ENCODE measurements at regions not wholly inside any gene's neighbourhood (a gene's known extent, or its start where the extent isn't known, plus 50 kb on each side); places are given as distances from the start of the nearest gene placed in this dataset.

DNA sequence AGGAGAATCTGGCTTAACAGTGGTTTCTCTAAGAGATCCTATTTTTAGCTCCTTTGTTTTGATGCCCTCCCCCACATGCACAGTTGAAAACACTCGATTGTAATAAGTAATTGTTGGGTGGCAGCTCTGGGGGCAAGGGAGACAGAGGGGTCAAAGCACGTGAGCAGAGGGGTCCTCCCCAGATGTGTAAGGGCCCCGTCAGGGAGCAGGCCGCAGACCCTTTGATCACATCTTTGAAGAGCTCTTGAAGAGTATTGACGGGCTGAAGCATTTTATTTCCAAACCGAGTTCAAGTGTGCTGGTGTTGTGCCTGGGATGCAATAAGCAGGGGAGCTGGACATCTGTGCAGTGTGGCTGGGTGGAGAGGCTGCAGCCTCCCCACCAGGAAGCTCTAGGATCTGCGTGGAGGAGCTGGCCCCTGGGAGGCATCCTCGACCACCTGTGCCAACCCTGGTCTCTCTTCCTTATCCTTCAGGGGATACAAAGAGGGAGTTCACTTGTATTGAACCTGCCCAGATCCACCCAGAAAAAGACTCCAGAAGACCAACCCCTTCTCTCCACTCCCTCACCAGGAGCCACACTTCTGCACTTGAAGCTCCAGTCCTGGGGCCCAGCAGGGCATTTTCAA lies 473.0 kb upstream of the MGMT start:
- no peak overlapping the region for H3K27ac ChIP-seq
- no peaks in the 10 kb centered on the region for H3K9me3 ChIP-seq
- H3K4me1 ChIP-seq: no peaks in the 10 kb centered on the region
- intact Hi-C loops (cut with DNase I): no loop called here
- H3K27me3 ChIP-seq: no peaks in the 10 kb centered on the region
- no peak for DNase-seq
- no peak for TF ChIP-seq CTCF (IDR thresholded peaks at IDR 0.05)
- no peak for TF ChIP-seq POLR2A (IDR thresholded peaks at IDR 0.05)
- 66 to 77% methylated on average over 6 to 8 of the region's 8 CpGs for WGBS, 2 donors
- H3K36me3 ChIP-seq: no peaks in the 10 kb centered on the region
- no peak overlapping the region for H3K4me3 ChIP-seq

GRCh38 chr10:128994598-128995143 lies 472.4 kb upstream of the MGMT start:
- TF ChIP-seq CTCF (IDR thresholded peaks at IDR 0.05): no peak
- TF ChIP-seq POLR2A (IDR thresholded peaks at IDR 0.05): no peak
- H3K4me1 ChIP-seq: no peaks in the 10 kb centered on the region
- 62 to 67% methylated on average over 2 of the region's 2 CpGs for WGBS, 2 donors
- intact Hi-C loops (cut with DNase I): no loop called here
- H3K27ac ChIP-seq: no peak overlapping the region
- H3K4me3 ChIP-seq: no peak overlapping the region
- no peaks in the 10 kb centered on the region for H3K9me3 ChIP-seq
- H3K27me3 ChIP-seq: no peaks in the 10 kb centered on the region
- DNase-seq: no peak
- no peaks in the 10 kb centered on the region for H3K36me3 ChIP-seq

DNA sequence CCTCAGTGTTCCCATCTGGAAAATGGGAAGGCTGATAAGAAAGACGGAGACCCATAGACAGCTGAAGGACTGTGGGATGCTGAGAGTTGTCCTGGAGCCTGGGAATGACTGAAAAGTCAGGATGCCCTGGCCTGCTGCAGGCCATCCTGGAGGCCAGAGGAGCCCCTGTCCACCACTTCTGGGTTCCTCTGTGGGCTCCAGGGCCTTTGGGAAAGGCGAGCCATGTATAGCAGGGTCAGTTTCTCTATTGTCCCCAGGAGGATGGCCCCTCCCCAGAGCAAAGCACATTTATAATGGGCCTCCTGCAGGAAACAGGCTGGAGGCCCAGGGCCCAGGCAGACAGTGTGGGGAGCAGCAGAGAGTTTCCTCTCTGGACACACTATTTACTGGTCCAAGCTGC lies 471.4 kb upstream of the MGMT start:
- no peaks in the 10 kb centered on the region for H3K9me3 ChIP-seq
- no peaks in the 10 kb centered on the region for H3K4me1 ChIP-seq
- TF ChIP-seq POLR2A (IDR thresholded peaks at IDR 0.05) (no peak), CTCF (IDR thresholded peaks at IDR 0.05) (no peak)
- WGBS, 2 donors: 50 to 60% methylated on average over 1 of the region's 2 CpGs
- DNase-seq: no peak
- no peak overlapping the region for H3K4me3 ChIP-seq
- no peak overlapping the region for H3K27ac ChIP-seq
- intact Hi-C loops (cut with DNase I): no loop called here
- H3K36me3 ChIP-seq: no peaks in the 10 kb centered on the region
- no peaks in the 10 kb centered on the region for H3K27me3 ChIP-seq

- Histone ChIP-seq H3K27ac (no peak overlapping the region), H3K36me3 (no peaks in the 10 kb centered on the region), H3K4me1 (no peaks in the 10 kb centered on the region), H3K27me3 (no peaks in the 10 kb centered on the region), H3K9me3 (no peaks in the 10 kb centered on the region), H3K4me3 (no peak overlapping the region)
- 80% methylated on average over 2 to 7 of the region's 8 CpGs for WGBS, 2 donors
- TF ChIP-seq CTCF (IDR thresholded peaks at IDR 0.05) (no peak), POLR2A (IDR thresholded peaks at IDR 0.05) (no peak)
- no peak for DNase-seq
- intact Hi-C loops (cut with DNase I): no loop called here
Observed at GRCh38 chr10:128996092-128996491, 470.9 kb upstream of the MGMT start.

GRCh38 chr10:128998101-128998805 lies 468.8 kb upstream of the MGMT start:
- H3K4me3 ChIP-seq: no peak overlapping the region
- intact Hi-C loops (cut with DNase I): no loop called here
- H3K36me3 ChIP-seq: no peaks in the 10 kb centered on the region
- H3K4me1 ChIP-seq: no peaks in the 10 kb centered on the region
- no peak for TF ChIP-seq CTCF (IDR thresholded peaks at IDR 0.05)
- TF ChIP-seq POLR2A (IDR thresholded peaks at IDR 0.05): no peak
- 66 to 74% methylated on average over 10 of the region's 10 CpGs for WGBS, 2 donors
- DNase-seq: no peak
- H3K27ac ChIP-seq: no peak overlapping the region
- H3K9me3 ChIP-seq: no peaks in the 10 kb centered on the region
- H3K27me3 ChIP-seq: no peaks in the 10 kb centered on the region
